ENCODE measurements at regions not wholly inside any gene's neighbourhood (a gene's known extent, or its start where the extent isn't known, plus 50 kb on each side); places are given as distances from the start of the nearest gene placed in this dataset.

DNA sequence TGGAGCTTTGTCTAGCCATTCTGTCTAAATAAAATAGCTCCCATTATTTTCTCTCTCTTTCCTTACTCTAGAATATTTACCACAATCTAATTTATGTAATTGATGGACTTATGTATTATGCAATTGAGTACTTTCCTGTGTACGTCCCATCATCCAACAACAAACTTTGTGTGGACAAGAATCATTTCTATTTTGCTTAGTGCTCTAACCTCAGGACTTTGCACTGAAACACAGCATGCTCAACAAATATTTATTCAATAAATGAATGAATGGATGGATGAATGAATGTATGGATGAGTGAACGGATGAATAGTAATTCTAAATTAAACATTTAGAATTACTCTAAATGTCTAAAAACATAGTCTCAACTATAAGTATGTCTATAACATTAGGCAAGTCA, 115.2 kb upstream of the RORA start:
- no peak for TF ChIP-seq CTCF (IDR thresholded peaks at IDR 0.05)
- TF ChIP-seq POLR2A (IDR thresholded peaks at IDR 0.05), result no peak

Data from body of pancreas (tissue), 4 donors.